ENCODE measurements at regions not wholly inside any gene's neighbourhood (a gene's known extent, or its start where the extent isn't known, plus 50 kb on each side); places are given as distances from the start of the nearest gene placed in this dataset.

DNA sequence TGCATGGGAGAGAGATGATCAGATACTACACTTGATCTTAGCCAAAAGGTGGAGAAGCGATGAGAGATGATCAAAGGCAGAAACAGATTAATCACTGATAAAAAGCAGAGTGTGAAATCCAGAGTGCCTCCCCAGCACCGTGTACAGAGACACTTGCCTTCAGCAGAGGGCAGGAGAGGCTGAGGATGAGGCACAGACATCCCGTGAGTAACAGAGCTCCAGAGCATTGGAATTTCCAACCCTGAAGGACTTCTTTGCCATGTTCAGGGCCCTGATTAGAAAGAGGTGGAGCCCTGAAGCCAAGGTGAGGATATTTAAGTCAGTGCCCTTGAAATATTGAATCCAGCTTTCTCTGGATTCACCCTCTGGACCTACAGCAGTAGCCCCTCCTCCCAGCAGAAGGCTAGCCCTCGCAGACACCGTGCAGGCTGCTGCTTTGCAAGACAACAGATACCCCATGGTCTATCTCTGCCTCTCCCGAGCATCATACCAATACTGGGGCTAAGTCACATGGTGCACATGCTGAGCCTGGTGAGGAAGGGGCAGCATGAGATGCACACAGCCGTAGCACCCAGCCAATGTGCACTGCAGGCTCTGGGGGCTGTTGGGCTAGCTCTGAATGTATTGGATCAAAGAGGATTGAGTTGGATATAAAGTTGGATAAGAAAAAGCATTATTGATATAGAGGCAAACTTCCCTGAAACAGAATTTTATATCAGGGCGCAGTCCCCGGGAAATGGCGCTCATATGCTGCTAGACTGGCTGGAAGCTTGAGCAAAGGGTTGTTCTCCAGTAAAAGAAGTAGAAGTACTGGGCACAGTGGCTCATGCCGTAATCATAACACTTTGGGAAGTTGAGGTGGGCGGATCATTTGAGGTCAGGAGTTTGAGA lies 200.3 kb upstream of the B3GAT1 start:
- TF ChIP-seq, protein P1, sequence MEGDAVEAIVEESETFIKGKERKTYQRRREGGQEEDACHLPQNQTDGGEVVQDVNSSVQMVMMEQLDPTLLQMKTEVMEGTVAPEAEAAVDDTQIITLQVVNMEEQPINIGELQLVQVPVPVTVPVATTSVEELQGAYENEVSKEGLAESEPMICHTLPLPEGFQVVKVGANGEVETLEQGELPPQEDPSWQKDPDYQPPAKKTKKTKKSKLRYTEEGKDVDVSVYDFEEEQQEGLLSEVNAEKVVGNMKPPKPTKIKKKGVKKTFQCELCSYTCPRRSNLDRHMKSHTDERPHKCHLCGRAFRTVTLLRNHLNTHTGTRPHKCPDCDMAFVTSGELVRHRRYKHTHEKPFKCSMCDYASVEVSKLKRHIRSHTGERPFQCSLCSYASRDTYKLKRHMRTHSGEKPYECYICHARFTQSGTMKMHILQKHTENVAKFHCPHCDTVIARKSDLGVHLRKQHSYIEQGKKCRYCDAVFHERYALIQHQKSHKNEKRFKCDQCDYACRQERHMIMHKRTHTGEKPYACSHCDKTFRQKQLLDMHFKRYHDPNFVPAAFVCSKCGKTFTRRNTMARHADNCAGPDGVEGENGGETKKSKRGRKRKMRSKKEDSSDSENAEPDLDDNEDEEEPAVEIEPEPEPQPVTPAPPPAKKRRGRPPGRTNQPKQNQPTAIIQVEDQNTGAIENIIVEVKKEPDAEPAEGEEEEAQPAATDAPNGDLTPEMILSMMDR (IDR thresholded peaks at IDR 0.05): no peak
- TF ChIP-seq EP300 (IDR thresholded peaks at IDR 0.05) (no peak), POLR2A (IDR thresholded peaks at IDR 0.05) (no peak)
